ENCODE measurements at regions not wholly inside any gene's neighbourhood (a gene's known extent, or its start where the extent isn't known, plus 50 kb on each side); places are given as distances from the start of the nearest gene placed in this dataset.

DNA sequence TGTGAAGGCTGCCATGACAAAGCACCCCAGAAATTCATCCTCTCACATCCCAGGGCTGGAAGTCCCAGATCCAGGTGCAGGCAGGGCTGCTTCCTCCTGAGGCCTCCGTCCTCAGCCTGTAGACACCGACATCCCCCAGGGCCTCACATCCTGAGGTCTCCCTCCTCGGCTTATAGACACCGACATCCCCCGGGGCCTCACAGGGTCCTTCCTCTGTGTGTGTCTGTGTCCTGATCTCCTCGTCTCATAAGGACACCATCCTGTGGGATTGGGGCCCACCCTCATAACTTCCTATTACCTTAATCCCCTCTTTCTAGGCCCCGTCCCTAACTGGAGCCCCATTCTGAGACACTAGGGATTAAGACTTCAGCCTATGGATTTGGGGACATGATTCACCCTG, 92.0 kb upstream of the SNTG2 start:
- TF ChIP-seq CTCF (IDR thresholded peaks at IDR 0.05) (no peak), EZH2 (IDR thresholded peaks at IDR 0.05; ENCODE audit: borderline replicate concordance, insufficient read depth, low read depth, low read length, poor library complexity, severe bottlenecking) (no peak)
